Inflammatory macrophage treated with lipopolysaccharide for 4 hours (primary cell): ENCODE measurements at regions not wholly inside any gene's neighbourhood (a gene's known extent, or its start where the extent isn't known, plus 50 kb on each side); places are given as distances from the start of the nearest gene placed in this dataset.
"Not testable (repeated sequence)": the region's sequence is repeated elsewhere in the genome, so short reads cannot be mapped to it uniquely, and the experiment has no call there.

Experiments
- DNase-seq: peaks from one replicate; pipeline ENCODE4 v3.0.0-alpha.2; 2020

- peak; percentile 28 for DNase-seq
Observed at GRCh38 chr4:77308843-77309242, 151.8 kb downstream of the CCNG2 start.

- DNase-seq = no peak
Observed at GRCh38 chr4:77309496-77309895, 152.5 kb downstream of the CCNG2 start.

- DNase-seq = no peak
Observed at GRCh38 chr4:77310931-77311330, 153.9 kb downstream of the CCNG2 start.

- DNase-seq = no peak
Observed at GRCh38 chr4:77314697-77315096, 157.7 kb downstream of the CCNG2 start.

- no peak for DNase-seq
Observed at GRCh38 chr4:77327151-77327550, 170.1 kb downstream of the CCNG2 start.

GRCh38 chr4:77332696-77333270 lies 175.8 kb downstream of the CCNG2 start:
- no peak for DNase-seq

GRCh38 chr4:77336411-77337142 lies 179.6 kb downstream of the CCNG2 start:
- no peak for DNase-seq

GRCh38 chr4:77342170-77342810 lies 185.3 kb downstream of the CCNG2 start:
- no peak for DNase-seq

GRCh38 chr4:77344001-77344400 lies 187.0 kb downstream of the CCNG2 start:
- DNase-seq = no peak

- DNase-seq = no peak
Observed at GRCh38 chr4:77344784-77345183, 187.8 kb downstream of the CCNG2 start.

- no peak for DNase-seq
Observed at GRCh38 chr4:77347351-77347966, 190.5 kb downstream of the CCNG2 start.

- DNase-seq = no peak
Observed at GRCh38 chr4:77348815-77349214, 191.8 kb downstream of the CCNG2 start.

GRCh38 chr4:77349364-77349763 lies 192.4 kb downstream of the CCNG2 start:
- DNase-seq = no peak

GRCh38 chr4:77349796-77350195 lies 192.8 kb downstream of the CCNG2 start:
- DNase-seq = no peak

GRCh38 chr4:77352192-77352591 lies 195.2 kb downstream of the CCNG2 start:
- no peak for DNase-seq

- not testable (repeated sequence) for DNase-seq
Observed at GRCh38 chr4:77353724-77354315, 196.8 kb downstream of the CCNG2 start.

- no peak for DNase-seq
Observed at GRCh38 chr4:77354550-77354949, 197.5 kb downstream of the CCNG2 start.

GRCh38 chr4:77355731-77356130 lies 198.7 kb downstream of the CCNG2 start:
- DNase-seq = no peak

- peak; percentile 19 for DNase-seq
Observed at GRCh38 chr4:77358315-77358928, 201.4 kb downstream of the CCNG2 start.

- DNase-seq = no peak
Observed at GRCh38 chr4:77360451-77360850, 203.4 kb downstream of the CCNG2 start.

- not testable (repeated sequence) for DNase-seq
Observed at GRCh38 chr4:77366876-77367275, 209.9 kb downstream of the CCNG2 start.

GRCh38 chr4:77367638-77368037 lies 210.6 kb downstream of the CCNG2 start:
- no peak for DNase-seq

- no peak for DNase-seq
Observed at GRCh38 chr4:77372375-77372774, 215.4 kb downstream of the CCNG2 start.
